ENCODE measurements at regions not wholly inside any gene's neighbourhood (a gene's known extent, or its start where the extent isn't known, plus 50 kb on each side); places are given as distances from the start of the nearest gene placed in this dataset.

GRCh38 chr5:17796757-17797396 lies 162.6 kb downstream of the TAF11L14 start:
- Histone ChIP-seq H3K27ac (ENCODE audit: low read depth in 1 of 2, low read length in 2 of 2) (no peak overlapping the region), H3K9ac (ENCODE audit: insufficient read depth, low read length, poor library complexity, severe bottlenecking) (no peak overlapping the region), H3K79me2 (ENCODE audit: insufficient read depth, low read length) (no peaks in the 10 kb centered on the region), H4K20me1 (ENCODE audit: insufficient read depth, low read length) (no peaks in the 10 kb centered on the region), H3K9me3 (replicated peaks in 1 of 2; ENCODE audit: control insufficient read depth in 1 of 2, insufficient read depth in 1 of 2, low read length in 2 of 2) (no peaks in the 10 kb centered on the region), H3K27me3 (ENCODE audit: control insufficient read depth in 2 of 2, insufficient read depth in 2 of 2, low read length in 2 of 2) (no peaks in the 10 kb centered on the region), H3K36me3 (replicated peaks in 1 of 2; ENCODE audit: control insufficient read depth in 1 of 2, insufficient read depth in 2 of 2, low read length in 2 of 2) (no peaks in the 10 kb centered on the region), H2AFZ (ENCODE audit: insufficient read depth, low read depth, low read length, poor library complexity, severe bottlenecking) (no peak overlapping the region), H3K4me2 (replicated peaks; ENCODE audit: extremely low read depth, low read length, poor library complexity, severe bottlenecking) (no peak overlapping the region), H3K4me3 (replicated peaks in 1 of 3; ENCODE audit: low read depth in 2 of 3, low read length in 3 of 3) (no peak overlapping the region), H3K4me1 (ENCODE audit: control insufficient read depth in 1 of 2, insufficient read depth in 2 of 2, low read length in 2 of 2) (peaks cover 10 to 14% of the 10 kb centered on the region in 2 donors)
- Mint-ChIP-seq H3K9me3 (peaks cover 1 to 6% (median 2%) of the 10 kb centered on the region in 7 donors), H3K27me3 (ENCODE audit: low read depth in 3 of 3) (peaks cover 0 to 3% (median 2%) of the 10 kb centered on the region in 3 donors), H3K27ac (no peak overlapping the region), H3K4me1 (peaks cover 12% of the 10 kb centered on the region), H3K4me3 (no peak overlapping the region), H3K36me3 (no peaks in the 10 kb centered on the region)
- intact Hi-C loops (cut with micrococcal nuclease), result no loop called here
- no CpG with 5 or more reads among the region's 5 CpGs for WGBS (ENCODE audit: insufficient coverage)
- TF ChIP-seq CTCF (IDR thresholded peaks at IDR 0.05), result no peak
- DNase-seq, result no peak

GRCh38 chr5:17799521-17799920 lies 165.3 kb downstream of the TAF11L14 start:
- no CpG with 5 or more reads among the region's 1 CpG for WGBS (ENCODE audit: insufficient coverage)
- no peaks in the 10 kb centered on the region for H3K27me3 ChIP-seq (ENCODE audit: control insufficient read depth in 2 of 2, insufficient read depth in 2 of 2, low read length in 2 of 2)

More at GRCh38 chr5:17799521-17799920, 165.3 kb downstream of the TAF11L14 start:
- no peak for TF ChIP-seq CTCF (IDR thresholded peaks at IDR 0.05)
- no peaks in the 10 kb centered on the region for H4K20me1 ChIP-seq (ENCODE audit: insufficient read depth, low read length)
- peaks cover 7% of the 10 kb centered on the region for H3K4me1 Mint-ChIP-seq
- no peak overlapping the region for H3K9ac ChIP-seq (ENCODE audit: insufficient read depth, low read length, poor library complexity, severe bottlenecking)
- H2AFZ ChIP-seq (ENCODE audit: insufficient read depth, low read depth, low read length, poor library complexity, severe bottlenecking), result no peak overlapping the region
- no peaks in the 10 kb centered on the region for H3K9me3 ChIP-seq (replicated peaks in 1 of 2; ENCODE audit: control insufficient read depth in 1 of 2, insufficient read depth in 1 of 2, low read length in 2 of 2)
- no peak overlapping the region for H3K4me3 Mint-ChIP-seq
- no peaks in the 10 kb centered on the region for H3K36me3 ChIP-seq (replicated peaks in 1 of 2; ENCODE audit: control insufficient read depth in 1 of 2, insufficient read depth in 2 of 2, low read length in 2 of 2)
- H3K27ac Mint-ChIP-seq, result no peak overlapping the region
- H3K9me3 Mint-ChIP-seq, result peaks cover 0 to 2% (median 0%) of the 10 kb centered on the region in 7 donors
- peaks cover 0 to 3% (median 2%) of the 10 kb centered on the region in 3 donors for H3K27me3 Mint-ChIP-seq (ENCODE audit: low read depth in 3 of 3)
- H3K4me1 ChIP-seq (ENCODE audit: control insufficient read depth in 1 of 2, insufficient read depth in 2 of 2, low read length in 2 of 2), result peaks cover 6 to 8% of the 10 kb centered on the region in 2 donors
- H3K79me2 ChIP-seq (ENCODE audit: insufficient read depth, low read length), result no peaks in the 10 kb centered on the region
- DNase-seq, result no peak
- no peaks in the 10 kb centered on the region for H3K36me3 Mint-ChIP-seq
- no peak overlapping the region for H3K27ac ChIP-seq (ENCODE audit: low read depth in 1 of 2, low read length in 2 of 2)
- no peak overlapping the region for H3K4me3 ChIP-seq (replicated peaks in 1 of 3; ENCODE audit: low read depth in 2 of 3, low read length in 3 of 3)
- H3K4me2 ChIP-seq (replicated peaks; ENCODE audit: extremely low read depth, low read length, poor library complexity, severe bottlenecking), result no peak overlapping the region
- intact Hi-C loops (cut with micrococcal nuclease), result no loop called here

Measured in CD14-positive monocyte (primary cell).